ENCODE measurements at regions not wholly inside any gene's neighbourhood (a gene's known extent, or its start where the extent isn't known, plus 50 kb on each side); places are given as distances from the start of the nearest gene placed in this dataset.

DNA sequence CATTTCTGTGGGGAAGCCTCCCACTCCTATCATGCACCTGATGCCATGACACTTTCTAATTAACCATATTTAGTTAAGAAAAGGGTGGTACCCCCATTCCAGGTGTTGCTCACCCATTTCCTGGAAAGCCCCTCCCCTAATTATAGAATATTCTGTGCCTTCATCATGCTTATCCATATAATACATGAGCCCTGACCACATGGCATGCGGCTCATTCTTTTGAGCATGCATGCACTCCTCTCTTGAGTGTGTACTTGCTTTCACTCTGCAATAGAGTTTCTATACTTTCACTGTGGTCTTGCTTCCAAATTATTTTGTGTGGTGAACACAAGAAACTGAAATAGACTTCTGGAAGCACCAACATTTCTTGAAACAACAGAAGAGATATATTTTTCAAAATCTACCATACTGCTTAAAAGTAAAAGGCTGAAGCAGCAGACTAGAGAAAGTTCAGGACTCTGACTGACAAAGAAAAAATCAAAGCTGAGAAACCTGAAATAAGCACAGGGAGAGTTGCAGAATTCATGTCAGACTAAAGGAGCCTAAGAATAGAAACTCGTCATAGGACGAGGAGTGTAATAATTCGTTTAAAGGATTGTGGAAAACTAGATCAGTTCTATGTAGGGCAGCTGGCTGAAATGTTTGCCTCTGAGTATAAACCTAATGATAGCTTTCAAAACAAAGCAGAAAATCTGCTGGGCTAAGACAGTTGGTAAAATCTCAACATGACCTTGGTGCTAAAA lies 144.8 kb downstream of the KITLG start:
- DNase-seq, result no peak
- in situ Hi-C loops (cut with MboI; ENCODE audit: low pct_unique_long_range_greater_than_20kb, low sequenced_read_pairs), result no loop called here

DNA sequence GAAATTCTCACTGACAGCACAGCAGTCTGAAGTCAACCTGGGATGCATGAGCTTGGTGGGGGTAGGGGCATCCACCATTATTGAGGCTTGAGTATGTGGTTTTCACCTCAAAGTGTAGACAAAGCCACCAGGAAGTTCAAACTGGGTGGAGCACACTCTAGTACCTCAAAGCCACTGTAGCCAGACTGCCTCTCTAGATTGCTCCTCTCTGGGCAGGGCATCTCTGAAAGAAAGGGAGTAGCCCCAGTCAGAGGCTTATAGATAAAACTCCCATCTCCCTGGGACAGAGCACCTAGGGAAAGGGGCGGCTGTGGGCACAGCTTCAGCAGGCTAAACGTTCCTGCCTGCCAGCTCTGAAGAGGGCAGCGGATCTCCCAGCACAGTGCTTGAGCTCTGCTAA lies 143.0 kb downstream of the KITLG start:
- in situ Hi-C loops (cut with MboI; ENCODE audit: low pct_unique_long_range_greater_than_20kb, low sequenced_read_pairs), result no loop called here
- DNase-seq, result no peak
